SK-N-SH (cell line): ENCODE measurements at regions not wholly inside any gene's neighbourhood (a gene's known extent, or its start where the extent isn't known, plus 50 kb on each side); places are given as distances from the start of the nearest gene placed in this dataset.

ENCODE experiments used
- EZH2phosphoT487 ChIP-seq: fragments of 200-600 bp; sonication (generic); IDR thresholded peaks from 2 replicates; pipeline ENCODE4 v1.6.1; 2017; ENCODE audit warnings: low read depth, mixed run types, mild to moderate bottlenecking, antibody characterized with exemption, moderate library complexity, borderline replicate concordance
- JUND ChIP-seq: IDR thresholded peaks from 2 replicates; pipeline ENCODE4 v1.4.0; 2012
- MEF2A ChIP-seq: IDR thresholded peaks from 2 replicates; pipeline ENCODE4 v1.4.0; 2012; ENCODE audit warnings: low read depth, borderline replicate concordance
- NRF1 ChIP-seq: IDR thresholded peaks from 2 replicates; pipeline ENCODE4 v1.6.1; 2012; ENCODE audit warnings: low read depth, mild to moderate bottlenecking, low read length
- PBX3 ChIP-seq: IDR thresholded peaks from 2 replicates; pipeline ENCODE4; 2012
- POLR2AphosphoS5 ChIP-seq: IDR thresholded peaks from 2 replicates; pipeline ENCODE4 v1.6.1; 2012; ENCODE audit warnings: low read depth, low read length
- RCOR1 ChIP-seq: fragments of 150-350 bp; IDR thresholded peaks from 2 replicates; pipeline ENCODE4 v1.6.1; 2017; ENCODE audit warnings: antibody characterized with exemption, low read length
- TAF1 ChIP-seq: IDR thresholded peaks from 2 replicates; pipeline ENCODE4 v1.6.1; 2012; ENCODE audit warnings: low read depth, mild to moderate bottlenecking, low read length, moderate library complexity, borderline replicate concordance
- USF1 ChIP-seq: IDR thresholded peaks from 2 replicates; pipeline ENCODE4 v1.4.0; 2012; ENCODE audit warnings: low read depth, borderline replicate concordance
- YY1 ChIP-seq: IDR thresholded peaks from 2 replicates; pipeline ENCODE4 v1.4.0; 2012; ENCODE audit warnings: low read depth, mild to moderate bottlenecking
- TF ChIP-seq, protein P1 (sequence below): fragments of 200-600 bp; sonication (generic); IDR thresholded peaks from 2 replicates; pipeline ENCODE4 v1.6.1; 2017; ENCODE audit warnings: antibody characterized with exemption, mild to moderate bottlenecking, moderate library complexity

DNA sequence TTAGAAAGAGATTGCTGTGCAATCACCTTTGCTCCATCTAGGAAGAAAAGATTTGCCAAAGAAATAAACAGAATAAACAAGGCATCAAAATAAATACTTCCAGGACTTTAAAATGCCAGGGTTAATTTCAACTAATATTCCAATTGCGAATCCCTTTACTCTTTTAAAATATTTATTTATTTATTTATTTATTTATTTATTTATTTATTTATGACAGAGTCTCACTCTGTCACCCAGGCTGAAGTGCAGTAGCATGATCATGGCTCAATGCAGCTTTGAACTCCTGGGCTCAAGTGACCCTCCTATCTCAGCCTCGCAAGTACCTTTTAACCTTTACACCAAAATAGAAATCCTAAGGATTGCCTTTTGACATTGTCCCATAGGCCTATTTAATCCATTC, 191.1 kb downstream of the EDN1 start:
- TF ChIP-seq NRF1 (no peak), JUND (no peak), POLR2AphosphoS5 (no peak), TAF1 (no peak), MEF2A (no peak), PBX3 (no peak), EZH2phosphoT487 (no peak), RCOR1 (no peak), YY1 (no peak), USF1 (no peak)
- TF ChIP-seq, protein P1, sequence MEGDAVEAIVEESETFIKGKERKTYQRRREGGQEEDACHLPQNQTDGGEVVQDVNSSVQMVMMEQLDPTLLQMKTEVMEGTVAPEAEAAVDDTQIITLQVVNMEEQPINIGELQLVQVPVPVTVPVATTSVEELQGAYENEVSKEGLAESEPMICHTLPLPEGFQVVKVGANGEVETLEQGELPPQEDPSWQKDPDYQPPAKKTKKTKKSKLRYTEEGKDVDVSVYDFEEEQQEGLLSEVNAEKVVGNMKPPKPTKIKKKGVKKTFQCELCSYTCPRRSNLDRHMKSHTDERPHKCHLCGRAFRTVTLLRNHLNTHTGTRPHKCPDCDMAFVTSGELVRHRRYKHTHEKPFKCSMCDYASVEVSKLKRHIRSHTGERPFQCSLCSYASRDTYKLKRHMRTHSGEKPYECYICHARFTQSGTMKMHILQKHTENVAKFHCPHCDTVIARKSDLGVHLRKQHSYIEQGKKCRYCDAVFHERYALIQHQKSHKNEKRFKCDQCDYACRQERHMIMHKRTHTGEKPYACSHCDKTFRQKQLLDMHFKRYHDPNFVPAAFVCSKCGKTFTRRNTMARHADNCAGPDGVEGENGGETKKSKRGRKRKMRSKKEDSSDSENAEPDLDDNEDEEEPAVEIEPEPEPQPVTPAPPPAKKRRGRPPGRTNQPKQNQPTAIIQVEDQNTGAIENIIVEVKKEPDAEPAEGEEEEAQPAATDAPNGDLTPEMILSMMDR: no peak
